Prostate gland (tissue), 2 donors: ENCODE measurements at regions not wholly inside any gene's neighbourhood (a gene's known extent, or its start where the extent isn't known, plus 50 kb on each side); places are given as distances from the start of the nearest gene placed in this dataset.

ENCODE experiments used
- POLR2A ChIP-seq: fragments of 450-650 bp; IDR thresholded peaks from one replicate; pipeline ENCODE4 v1.6.1; 2016; ENCODE audit warnings: antibody characterized with exemption, mild to moderate bottlenecking
- POLR2AphosphoS5 ChIP-seq: sonication (generic); formaldehyde crosslinking; IDR thresholded peaks from one replicate; pipeline ENCODE4 v1.6.1; 2017; ENCODE audit warnings: antibody characterized with exemption
- TF ChIP-seq, protein P1 (sequence below), 4 experiments: fragments of 200-600 bp in 2 of 4; fragments of 450-650 bp in 2 of 4; sonication (generic) in 2 of 4; IDR thresholded peaks; 1 replicate in 3 of 4; 2 replicates in 1 of 4; pipeline ENCODE4 v1.5.1; 2016 to 2019; ENCODE audit warnings: antibody characterized with exemption in 4 of 4, mild to moderate bottlenecking in 2 of 4, moderate library complexity in 2 of 4

- TF ChIP-seq, protein P1, sequence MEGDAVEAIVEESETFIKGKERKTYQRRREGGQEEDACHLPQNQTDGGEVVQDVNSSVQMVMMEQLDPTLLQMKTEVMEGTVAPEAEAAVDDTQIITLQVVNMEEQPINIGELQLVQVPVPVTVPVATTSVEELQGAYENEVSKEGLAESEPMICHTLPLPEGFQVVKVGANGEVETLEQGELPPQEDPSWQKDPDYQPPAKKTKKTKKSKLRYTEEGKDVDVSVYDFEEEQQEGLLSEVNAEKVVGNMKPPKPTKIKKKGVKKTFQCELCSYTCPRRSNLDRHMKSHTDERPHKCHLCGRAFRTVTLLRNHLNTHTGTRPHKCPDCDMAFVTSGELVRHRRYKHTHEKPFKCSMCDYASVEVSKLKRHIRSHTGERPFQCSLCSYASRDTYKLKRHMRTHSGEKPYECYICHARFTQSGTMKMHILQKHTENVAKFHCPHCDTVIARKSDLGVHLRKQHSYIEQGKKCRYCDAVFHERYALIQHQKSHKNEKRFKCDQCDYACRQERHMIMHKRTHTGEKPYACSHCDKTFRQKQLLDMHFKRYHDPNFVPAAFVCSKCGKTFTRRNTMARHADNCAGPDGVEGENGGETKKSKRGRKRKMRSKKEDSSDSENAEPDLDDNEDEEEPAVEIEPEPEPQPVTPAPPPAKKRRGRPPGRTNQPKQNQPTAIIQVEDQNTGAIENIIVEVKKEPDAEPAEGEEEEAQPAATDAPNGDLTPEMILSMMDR (IDR thresholded peaks at IDR 0.05): no peak
- TF ChIP-seq POLR2A: no peak
- TF ChIP-seq POLR2AphosphoS5: no peak
Observed at GRCh38 chr6:10154251-10154650, 260.6 kb downstream of the TFAP2A start.
